ENCODE measurements at regions not wholly inside any gene's neighbourhood (a gene's known extent, or its start where the extent isn't known, plus 50 kb on each side); places are given as distances from the start of the nearest gene placed in this dataset.

DNA sequence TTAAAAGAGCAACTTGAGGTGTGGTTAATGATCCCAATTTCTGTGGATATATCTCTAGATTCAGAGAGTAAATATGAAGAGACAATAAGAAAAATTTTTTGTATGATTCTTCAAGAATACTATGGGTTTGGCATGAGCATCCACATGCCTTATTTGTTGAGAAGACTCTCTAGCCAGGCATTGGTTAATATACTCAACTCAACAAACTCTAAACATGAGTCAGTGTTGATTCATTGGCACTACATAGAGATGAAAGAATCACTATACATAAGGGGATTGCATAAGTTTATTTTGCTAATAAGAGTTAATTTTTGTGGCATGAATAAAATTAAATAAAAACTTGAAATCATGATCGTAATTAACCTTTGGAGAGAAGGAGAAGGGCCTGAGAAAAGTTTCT is 930.2 kb upstream of the LRRTM1 start:
- Histone ChIP-seq H3K9me3 (peaks cover 0 to 6% (median 0%) of the 10 kb centered on the region in 12 donors), H3K36me3 (no peaks in the 10 kb centered on the region), H3K27ac (no peak overlapping the region), H3K4me3 (no peak overlapping the region), H3K4me1 (no peaks in the 10 kb centered on the region), H3K27me3 (no peaks in the 10 kb centered on the region)
- DNase-seq = no peak
- intact Hi-C loops (cut with DNase I) = no loop called here
- 63 to 76% (median 67%) methylated on average over 1 of the region's 1 CpG for WGBS, 4 donors
- no peak for TF ChIP-seq POLR2A (IDR thresholded peaks at IDR 0.05)
- no peak for ATAC-seq

DNA sequence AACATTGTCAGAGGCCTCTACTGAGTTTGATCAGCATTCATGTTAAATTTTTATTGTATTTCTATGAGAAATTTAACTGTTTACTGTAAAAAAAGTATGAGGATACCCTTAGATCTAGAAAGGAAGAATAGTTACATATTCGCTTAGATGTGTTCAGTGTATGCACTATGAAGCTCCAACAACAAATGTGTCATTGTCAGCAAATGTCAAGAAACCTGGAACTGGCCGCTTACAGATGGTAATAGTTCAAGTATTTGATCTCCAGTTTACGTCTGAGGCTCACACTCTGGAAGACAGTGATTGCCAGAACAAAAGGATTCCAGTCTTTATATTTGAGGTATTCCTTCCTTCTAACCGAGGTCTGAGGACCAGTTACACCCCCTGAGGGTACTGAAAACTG is 921.2 kb upstream of the LRRTM1 start:
- 58 to 72% (median 67%) methylated on average over 4 of the region's 4 CpGs for WGBS, 4 donors
- TF ChIP-seq, protein P1, sequence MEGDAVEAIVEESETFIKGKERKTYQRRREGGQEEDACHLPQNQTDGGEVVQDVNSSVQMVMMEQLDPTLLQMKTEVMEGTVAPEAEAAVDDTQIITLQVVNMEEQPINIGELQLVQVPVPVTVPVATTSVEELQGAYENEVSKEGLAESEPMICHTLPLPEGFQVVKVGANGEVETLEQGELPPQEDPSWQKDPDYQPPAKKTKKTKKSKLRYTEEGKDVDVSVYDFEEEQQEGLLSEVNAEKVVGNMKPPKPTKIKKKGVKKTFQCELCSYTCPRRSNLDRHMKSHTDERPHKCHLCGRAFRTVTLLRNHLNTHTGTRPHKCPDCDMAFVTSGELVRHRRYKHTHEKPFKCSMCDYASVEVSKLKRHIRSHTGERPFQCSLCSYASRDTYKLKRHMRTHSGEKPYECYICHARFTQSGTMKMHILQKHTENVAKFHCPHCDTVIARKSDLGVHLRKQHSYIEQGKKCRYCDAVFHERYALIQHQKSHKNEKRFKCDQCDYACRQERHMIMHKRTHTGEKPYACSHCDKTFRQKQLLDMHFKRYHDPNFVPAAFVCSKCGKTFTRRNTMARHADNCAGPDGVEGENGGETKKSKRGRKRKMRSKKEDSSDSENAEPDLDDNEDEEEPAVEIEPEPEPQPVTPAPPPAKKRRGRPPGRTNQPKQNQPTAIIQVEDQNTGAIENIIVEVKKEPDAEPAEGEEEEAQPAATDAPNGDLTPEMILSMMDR (IDR thresholded peaks at IDR 0.05) = no peak
- TF ChIP-seq POLR2A (IDR thresholded peaks at IDR 0.05) = no peak

DNA sequence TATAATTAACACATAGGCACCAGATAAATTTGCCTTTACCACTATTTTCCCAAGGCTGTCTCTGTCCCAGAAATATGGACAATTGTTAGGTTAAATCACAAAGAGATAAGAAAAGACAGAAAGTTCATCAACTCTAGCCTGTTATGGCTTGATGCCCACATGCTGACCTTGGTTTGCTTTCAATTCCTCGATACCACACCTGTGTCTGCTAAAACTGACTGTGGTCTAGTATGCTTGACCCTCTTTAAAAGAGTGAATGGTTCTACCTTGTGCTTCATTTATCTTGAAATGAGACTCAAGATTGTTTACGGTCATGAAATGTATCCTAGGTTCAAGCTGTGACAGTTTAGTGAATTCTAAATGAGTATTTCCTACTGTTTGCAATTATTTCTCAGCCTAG is 909.0 kb upstream of the LRRTM1 start:
- intact Hi-C loops (cut with DNase I) = no loop called here
- Histone ChIP-seq H3K9me3 (peaks cover 0 to 4% (median 0%) of the 10 kb centered on the region in 12 donors), H3K36me3 (no peaks in the 10 kb centered on the region), H3K4me3 (no peak overlapping the region), H3K4me1 (no peaks in the 10 kb centered on the region), H3K27ac (no peak overlapping the region), H3K27me3 (no peaks in the 10 kb centered on the region)
- ATAC-seq (no peak), DNase-seq (no peak)
- TF ChIP-seq, protein P1 (IDR thresholded peaks at IDR 0.05) = no peak
- TF ChIP-seq POLR2A (IDR thresholded peaks at IDR 0.05) = no peak
- 75 to 86% (median 80%) methylated on average over 2 of the region's 2 CpGs for WGBS, 4 donors

More for the DNA sequence above, 921.2 kb upstream of the LRRTM1 start:
- peaks cover 0 to 6% (median 0%) of the 10 kb centered on the region in 12 donors for H3K9me3 ChIP-seq
- H3K4me3 ChIP-seq = no peak overlapping the region
- ATAC-seq = no peak
- DNase-seq = no peak
- H3K27ac ChIP-seq = no peak overlapping the region
- intact Hi-C loops (cut with DNase I) = no loop called here
- no peaks in the 10 kb centered on the region for H3K27me3 ChIP-seq
- H3K4me1 ChIP-seq = no peaks in the 10 kb centered on the region
- no peaks in the 10 kb centered on the region for H3K36me3 ChIP-seq

DNA sequence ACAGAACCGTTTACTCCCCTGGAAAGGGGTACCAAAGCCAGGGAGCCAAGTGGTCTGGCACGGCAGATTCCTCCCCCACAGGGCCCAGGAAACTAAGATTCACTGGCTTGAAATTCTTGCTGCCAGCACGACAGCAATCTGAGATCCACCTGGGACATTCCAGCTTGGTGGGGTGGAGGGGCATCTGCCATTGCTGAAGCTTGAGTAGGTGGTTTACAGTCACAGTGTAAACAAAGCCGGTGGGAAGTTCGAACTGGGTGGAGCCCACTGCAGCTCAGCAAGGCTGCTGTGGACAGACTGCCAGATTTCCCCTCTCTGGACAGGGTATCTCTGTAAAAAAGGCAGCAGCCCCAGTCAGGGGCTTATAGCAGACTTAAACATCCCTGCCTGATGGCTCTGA is 901.7 kb upstream of the LRRTM1 start:
- H3K36me3 ChIP-seq = no peaks in the 10 kb centered on the region
- no peak for DNase-seq
- 64 to 67% (median 65%) methylated on average over 5 of the region's 5 CpGs for WGBS, 4 donors

More for the DNA sequence above, 901.7 kb upstream of the LRRTM1 start:
- no peak overlapping the region for H3K4me3 ChIP-seq
- no peaks in the 10 kb centered on the region for H3K4me1 ChIP-seq
- H3K27me3 ChIP-seq = no peaks in the 10 kb centered on the region
- no peak overlapping the region for H3K27ac ChIP-seq
- intact Hi-C loops (cut with DNase I) = no loop called here
- TF ChIP-seq, protein P1 (IDR thresholded peaks at IDR 0.05) = no peak
- TF ChIP-seq POLR2A (IDR thresholded peaks at IDR 0.05) = no peak
- ATAC-seq = no peak
- no peaks in the 10 kb centered on the region for H3K9me3 ChIP-seq

All from heart left ventricle (tissue), 16 donors.